ENCODE measurements at regions not wholly inside any gene's neighbourhood (a gene's known extent, or its start where the extent isn't known, plus 50 kb on each side); places are given as distances from the start of the nearest gene placed in this dataset.
A peak's percentile ranks its signal among the peaks of the same experiment; 100 is the strongest.

DNA sequence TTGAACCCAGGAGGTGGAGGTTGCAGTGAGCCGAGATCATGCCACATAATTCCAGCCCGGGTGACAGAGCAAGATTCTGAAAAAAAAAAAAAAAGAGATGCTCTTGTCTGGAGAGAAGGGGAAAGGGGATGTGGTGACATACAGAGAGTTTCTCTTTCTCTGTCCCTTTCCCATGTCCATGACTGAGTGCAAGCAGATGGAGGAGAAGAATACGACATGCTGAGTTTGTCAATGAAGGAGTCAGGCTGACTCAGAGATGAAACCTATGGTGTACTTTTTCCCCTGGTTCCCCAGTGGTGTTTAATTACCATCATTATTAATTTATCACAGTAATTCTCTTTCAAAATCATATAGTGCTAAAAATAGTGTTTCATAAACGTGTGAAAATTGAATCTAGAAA lies 448.8 kb downstream of the FOXO1 start:
- DNase-seq (ENCODE audit: low read depth in 3 of 3): no peak

DNA sequence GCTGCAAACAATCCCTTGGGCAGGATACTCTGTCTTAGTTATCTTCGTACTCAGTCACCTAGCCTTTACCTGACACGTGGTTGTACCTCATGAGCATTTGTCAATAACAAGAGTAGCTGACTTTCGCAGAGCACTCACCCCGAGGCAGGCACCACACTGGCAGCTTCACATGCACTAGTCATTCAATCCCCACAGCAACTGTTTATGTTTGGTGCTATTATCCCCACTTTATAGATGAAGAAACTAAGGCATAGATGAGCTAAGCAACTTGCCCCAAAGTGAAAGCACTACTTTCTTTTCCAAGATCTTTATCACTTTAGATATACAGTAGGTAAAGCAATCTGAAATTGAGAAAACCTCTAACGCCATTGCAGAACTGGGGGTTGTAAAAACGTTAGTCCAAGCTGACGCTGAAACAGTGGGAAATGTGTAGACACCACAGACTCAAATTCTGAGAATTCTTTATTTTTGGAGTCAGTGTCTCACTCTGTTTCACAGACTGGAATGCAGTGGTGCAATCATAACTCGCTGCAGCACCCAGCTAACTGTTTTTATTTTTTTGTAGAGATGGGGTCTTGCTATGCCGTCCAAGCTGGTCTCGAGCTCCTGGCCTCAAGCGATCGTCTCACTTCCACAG lies 446.0 kb downstream of the FOXO1 start:
- no peak for DNase-seq (ENCODE audit: low read depth in 3 of 3)

DNA sequence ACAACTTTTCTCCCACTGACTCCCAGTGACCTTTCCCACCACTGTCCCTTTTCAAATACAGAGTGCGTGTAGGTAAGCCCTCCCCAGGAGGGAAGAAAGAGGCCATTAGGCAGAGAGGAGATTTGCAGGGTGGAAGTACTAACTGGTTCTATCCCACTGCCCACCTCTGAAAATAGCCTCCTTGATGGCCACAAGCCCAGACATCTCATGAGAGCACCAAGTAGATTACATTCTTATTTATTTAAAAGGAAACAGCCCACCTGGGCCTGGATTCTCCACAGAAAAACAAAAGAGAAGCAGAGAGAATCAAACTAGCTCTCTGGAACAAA lies 445.3 kb downstream of the FOXO1 start:
- no peak for DNase-seq (ENCODE audit: low read depth in 3 of 3)

DNA sequence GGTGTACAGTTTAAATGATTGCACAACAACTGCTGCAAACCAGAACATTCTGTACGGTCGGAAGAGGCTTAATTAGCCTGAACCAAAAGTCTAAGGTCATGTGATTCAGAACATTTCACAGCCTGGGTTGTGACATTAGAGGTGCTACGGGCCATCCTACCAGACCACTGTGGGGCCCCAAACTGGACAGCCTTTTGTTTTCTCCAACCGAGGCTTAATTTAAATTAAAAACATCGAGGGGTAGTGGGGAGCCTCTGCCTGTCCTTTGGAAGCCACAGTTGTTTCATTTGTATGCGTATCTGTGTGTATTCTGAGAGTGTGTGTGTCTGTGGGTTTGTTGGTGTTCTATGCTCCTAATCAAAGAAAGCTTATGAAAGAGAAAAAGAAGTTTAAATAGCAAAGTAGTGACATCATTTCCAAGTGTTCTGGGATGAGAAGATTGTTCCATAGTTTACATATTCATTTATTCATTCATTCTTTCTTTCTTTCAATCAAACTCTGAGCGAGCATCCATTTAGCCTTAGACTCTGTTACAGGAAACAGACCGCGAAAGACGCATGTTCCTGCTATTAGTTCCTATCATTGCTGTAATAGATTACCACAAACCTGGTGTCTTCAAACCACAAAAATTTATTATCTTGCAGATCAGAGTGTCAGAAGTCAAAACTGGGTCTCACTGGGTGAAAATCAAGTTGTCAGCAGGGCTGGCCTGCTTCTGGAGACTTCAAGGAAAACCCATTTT lies 444.8 kb downstream of the FOXO1 start:
- DNase-seq (ENCODE audit: low read depth in 3 of 3): peak in 1 of 3 experiments; percentile 12

DNA sequence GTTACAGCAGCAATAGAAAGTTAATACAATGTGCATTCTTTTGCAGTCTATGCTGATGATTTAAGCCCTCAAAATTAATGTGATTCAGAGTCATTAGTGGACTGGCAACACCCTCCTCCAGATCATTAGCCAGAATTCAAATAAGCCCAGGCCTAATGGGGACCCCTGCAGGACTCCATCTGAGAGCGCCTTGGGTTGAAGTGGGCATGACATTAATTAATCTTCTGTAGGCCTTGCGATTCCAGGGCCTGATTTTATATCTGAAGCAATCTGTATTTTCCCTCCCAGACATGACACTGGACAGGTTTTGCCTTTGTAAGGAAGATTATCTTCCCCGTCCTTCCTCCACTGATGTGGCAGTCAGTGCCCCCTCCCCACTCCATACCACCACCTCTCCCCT lies 442.9 kb downstream of the FOXO1 start:
- no peak for DNase-seq (ENCODE audit: low read depth in 3 of 3)

DNA sequence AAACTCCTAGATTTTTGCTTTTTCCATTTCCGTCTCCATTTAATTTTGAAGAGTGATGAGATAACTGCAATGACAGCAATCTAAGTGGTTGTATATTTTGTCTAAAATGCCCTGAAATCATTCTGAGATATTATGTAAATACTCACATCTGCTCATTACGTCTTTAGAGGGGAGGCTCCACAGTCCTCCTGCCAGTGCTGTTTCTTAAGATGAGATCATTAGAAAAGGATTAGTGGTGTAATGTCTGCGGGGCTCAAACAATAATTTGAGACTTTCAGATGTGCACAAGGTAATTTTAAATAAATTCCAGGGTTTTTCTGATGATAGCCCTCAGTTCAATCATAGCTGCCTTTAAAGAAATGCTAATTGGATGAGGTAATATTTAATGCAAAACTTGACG lies 437.9 kb downstream of the FOXO1 start:
- DNase-seq (ENCODE audit: low read depth in 3 of 3): no peak

DNA sequence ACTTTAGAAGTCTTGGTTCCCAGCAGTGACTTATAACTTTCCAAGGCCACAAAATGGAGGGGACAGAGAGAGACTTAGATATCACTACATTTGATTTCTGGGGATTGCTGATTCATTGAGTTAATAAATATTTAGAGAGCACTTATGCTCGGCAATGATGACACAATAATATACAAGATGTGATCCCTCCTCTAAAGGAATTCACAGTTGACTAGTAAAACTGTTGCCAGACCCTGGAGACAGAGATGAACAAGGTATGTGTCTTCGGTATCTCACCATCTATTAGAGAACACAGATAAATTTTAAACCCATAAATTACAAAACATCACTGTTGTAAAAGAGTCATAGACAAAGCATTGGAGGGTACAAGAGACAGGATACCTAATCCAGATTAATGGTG lies 437.5 kb downstream of the FOXO1 start:
- no peak for DNase-seq (ENCODE audit: low read depth in 3 of 3)

DNA sequence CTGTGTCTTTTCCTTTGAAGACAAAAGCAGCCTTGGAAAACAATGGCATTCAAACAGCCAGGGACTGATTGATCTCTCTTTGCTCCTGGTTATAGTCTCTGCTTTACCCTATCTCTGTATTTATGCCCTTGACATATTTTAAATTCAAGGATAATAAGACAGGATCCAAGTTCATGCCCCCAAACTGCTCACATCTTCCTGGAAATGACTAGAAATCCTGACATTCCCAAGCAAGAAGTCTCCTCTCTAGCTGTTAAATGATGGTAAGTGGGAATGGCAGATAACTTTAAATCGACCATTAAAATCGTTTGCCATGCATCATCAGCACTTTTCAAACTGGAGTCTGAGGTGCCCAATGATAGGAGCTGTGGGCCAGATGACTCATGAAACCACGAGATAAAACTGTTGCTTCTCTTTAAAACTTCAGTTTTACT lies 435.6 kb downstream of the FOXO1 start:
- no peak for DNase-seq (ENCODE audit: low read depth in 3 of 3)

DNA sequence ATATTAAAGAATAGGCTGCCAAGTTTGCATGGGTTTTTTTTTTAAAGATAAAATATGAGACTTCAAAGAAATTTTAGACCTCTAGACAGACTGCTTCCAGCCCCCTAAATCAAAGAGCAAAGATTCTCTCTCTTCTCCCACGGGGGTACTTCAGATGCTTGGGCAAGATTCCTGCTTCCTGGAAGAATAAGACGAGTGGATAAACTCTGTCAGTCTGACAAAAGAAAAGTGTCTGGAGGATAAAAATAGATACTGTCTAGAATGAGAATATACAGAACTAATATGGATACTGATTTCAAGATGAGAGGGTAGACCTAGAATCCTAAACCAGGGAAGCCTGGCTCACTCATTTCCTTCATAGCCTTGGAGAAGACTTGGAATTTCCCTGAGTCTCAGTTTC lies 435.1 kb downstream of the FOXO1 start:
- no peak for DNase-seq (ENCODE audit: low read depth in 3 of 3)

DNA sequence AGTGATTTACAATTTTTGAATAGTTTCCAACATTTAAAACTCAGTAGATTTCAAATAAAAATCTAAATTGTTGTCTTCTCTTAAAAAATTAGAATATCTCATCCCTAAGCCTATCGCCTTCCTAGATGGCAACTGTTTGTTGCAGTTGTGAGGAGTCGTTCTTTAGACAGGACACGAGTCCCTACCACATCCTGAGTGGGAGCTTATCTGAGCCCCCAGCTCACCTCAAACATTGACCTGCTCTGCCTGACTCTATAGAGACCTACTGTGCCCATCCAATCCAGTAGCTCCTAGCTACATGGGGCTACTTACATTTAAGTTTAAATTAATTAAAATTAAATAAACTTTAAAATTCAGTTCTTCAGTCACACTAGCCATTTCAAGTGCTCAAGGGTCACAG lies 434.7 kb downstream of the FOXO1 start:
- DNase-seq (ENCODE audit: low read depth in 3 of 3): no peak

DNA sequence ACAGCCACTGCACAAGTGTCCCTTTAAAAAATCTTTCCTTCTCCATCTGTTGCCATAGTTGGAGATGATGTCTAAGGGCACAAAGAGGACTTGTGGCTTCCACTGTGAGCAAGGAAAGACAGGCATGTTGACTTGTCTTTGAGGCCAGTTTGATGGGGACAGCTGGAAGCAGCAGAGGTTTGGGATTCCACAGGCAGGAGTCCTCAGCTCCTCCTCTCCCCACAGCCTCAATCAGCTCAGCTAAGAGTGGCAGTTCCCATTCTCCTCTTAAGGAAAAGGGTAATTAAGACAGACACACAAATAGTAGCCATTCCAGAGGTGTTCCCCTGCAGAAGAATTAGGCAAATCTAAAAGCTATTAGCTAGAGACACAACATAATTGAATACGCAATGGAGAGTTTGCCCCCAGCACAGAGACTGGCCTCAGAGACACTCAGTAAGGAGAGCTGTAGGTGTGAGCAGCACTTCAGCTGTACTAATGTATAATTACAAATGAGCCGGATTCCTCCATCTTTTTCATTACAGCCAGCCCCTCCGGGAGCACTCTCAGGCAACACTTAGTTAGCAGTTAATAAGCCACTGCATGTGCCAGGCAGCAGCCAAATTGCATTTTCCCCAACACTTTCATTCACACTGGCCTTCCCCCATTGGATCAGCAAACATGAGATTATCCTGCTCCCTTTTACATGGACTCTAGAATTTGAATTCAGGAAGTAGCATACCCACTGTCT lies 434.0 kb downstream of the FOXO1 start:
- DNase-seq (ENCODE audit: low read depth in 3 of 3): no peak

DNA sequence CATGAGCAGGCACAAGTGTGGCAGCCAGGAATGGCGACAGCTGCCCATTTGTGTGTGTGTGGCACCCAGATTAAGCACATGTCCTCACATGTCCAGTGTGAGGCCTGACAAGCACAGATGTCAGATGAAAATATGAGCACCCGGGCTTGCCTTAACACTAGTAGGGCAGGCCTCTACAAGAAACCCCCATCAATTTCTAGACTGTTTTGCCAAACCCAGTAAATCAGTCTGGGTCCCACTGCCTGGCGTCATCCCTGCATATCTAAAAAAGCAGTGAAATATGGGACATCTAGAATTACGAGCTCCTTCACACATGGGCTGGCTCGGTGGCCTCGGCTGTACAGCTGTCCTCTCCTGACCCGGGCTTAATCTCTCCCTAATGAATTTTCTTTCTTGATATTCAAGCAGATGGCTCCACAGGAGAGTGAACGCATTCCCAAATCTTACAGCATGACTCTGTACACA lies 432.7 kb downstream of the FOXO1 start:
- DNase-seq (ENCODE audit: low read depth in 3 of 3): no peak

DNA sequence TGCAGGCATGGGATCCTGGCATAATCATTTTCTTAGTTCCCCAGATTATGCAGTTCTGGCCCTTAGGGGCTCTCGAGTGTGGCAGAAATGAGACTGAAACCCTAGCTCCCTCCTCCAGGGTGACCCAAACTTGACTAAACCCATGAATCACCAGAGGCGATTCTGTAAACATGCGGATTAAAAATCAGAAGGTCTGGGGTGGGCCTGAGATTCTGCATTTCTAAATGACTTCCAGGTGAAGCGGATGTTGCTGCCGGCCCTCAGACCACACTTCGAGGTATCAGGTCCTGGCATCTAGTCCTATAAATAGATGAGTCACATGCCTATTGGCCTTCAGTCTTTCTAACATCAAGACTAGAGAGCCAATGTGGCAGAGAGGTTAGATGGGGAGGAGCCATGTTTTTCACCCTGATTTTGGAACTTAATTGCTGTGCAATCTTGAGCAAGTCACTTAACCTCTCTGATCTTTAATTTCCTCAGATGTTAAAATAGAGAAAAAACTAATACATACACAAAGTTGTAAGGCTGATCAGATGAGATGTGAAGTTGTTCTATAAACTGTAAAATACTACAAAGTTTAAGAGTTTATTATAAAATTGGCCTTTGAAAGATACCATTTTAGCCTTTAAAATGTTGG lies 431.2 kb downstream of the FOXO1 start:
- no peak for DNase-seq (ENCODE audit: low read depth in 3 of 3)

DNA sequence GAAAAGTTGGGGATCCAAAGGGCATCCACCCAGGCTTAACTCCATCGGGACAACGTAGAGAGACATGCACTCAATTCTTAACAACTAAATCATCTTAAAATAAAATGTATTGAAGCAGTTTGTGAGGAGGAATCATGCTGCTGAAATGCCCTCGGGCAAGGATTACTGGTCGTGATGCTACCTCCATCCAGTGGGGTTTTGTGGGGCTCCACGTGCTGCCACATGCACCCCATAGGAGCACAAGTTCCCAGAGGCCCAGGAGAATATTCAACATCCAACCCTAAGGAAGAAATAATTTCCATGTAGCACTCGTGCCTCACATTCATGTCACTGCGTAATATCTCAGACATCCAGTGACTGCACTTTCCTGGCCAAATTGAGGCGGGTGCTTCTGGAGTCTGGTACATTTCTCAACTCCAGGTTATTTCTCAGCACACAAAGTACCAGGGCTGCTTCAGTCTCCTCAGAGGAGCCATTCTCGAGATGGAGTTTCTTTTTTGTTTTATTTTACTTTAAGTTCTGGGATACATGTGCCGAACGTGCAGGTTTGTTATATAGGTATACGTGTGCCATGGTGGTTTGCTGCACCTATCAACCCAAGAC lies 429.8 kb downstream of the FOXO1 start:
- no peak for DNase-seq (ENCODE audit: low read depth in 3 of 3)

DNA sequence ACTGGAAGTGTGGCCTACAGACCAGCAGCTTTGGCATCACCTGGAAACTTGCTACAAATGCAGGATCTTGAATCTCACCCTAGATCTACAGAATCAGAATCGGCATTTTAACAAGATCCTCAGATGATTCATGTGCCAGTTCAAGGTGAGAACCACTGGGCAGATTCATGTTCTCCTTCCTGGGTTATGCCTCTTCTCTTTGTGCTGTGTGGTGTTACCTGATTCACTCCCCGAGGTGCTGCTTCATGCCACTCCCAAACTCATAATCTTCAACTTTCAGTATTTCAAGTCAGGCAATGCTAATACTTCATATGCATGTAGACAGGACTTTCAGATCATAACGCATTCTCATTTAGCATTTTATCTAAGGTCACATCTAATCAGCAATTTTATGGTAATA lies 427.7 kb downstream of the FOXO1 start:
- no peak for DNase-seq (ENCODE audit: low read depth in 3 of 3)

DNA sequence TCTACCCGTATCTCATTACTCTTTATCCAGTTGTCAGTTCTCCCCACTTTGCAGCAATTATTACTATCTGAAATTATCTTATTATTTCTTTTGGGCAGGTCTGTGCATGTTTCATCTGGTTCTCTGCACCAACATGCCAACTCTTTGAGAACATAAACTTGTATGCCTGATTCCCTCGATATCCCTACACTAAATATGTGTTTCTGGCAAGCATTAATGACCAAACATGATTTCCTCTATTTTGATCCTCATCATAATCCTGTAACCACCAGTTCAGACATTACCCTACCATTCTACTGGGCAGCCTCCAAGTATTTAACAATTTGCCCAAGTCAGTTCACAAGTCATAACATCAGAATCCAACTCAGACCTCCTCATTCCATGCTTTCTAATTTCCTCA lies 426.1 kb downstream of the FOXO1 start:
- no peak for DNase-seq (ENCODE audit: low read depth in 3 of 3)

DNA sequence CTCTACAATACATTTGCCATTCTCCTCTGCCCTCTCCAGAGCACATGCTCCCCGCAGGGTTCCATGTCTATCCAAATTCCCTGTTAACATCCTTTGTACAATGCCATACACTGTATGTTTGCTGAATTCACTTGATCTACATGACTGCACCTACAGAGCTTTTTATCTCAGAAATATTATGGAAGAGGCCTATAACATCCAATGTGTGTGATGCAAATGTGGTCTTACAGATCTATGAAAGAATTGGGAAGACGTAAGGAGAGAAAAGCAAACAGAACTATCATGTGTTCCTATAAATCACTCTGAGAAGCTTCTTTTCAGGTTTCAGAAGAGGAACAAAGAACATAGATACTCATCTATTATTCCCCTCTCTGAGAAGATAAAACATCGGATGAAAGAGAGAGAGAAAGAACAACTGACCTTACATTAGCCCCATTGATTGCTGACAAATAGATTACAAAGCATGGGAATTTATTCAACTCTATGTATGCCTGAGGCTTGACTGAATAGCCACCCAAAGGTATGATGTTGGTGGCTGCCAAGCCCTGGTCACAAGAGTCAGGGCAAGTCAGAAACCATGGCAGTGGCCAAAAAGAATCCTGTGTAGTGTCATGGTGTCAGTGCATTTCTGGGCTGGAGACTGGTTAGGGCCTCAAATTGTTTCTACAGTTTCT lies 425.2 kb downstream of the FOXO1 start:
- DNase-seq (ENCODE audit: low read depth in 3 of 3): no peak

DNA sequence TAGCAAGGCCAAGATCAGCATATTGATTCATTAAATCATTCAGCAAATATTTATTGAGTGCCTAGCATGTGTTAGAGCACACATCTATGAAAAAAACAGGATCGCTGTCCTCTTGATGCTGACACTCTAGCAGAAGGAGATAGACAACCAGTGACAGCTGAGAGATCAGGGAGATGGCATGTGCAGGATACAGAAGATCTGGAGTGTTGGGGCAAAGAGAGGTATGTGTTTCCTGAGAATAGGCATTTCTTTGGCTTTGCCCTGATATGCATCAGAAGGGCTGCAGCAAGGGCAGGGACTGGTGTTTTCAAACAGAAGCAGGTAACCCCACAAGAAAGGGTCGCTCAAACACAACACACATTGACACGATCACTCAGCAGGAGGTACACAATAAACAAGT lies 423.4 kb downstream of the FOXO1 start:
- no peak for DNase-seq (ENCODE audit: low read depth in 3 of 3)

DNA sequence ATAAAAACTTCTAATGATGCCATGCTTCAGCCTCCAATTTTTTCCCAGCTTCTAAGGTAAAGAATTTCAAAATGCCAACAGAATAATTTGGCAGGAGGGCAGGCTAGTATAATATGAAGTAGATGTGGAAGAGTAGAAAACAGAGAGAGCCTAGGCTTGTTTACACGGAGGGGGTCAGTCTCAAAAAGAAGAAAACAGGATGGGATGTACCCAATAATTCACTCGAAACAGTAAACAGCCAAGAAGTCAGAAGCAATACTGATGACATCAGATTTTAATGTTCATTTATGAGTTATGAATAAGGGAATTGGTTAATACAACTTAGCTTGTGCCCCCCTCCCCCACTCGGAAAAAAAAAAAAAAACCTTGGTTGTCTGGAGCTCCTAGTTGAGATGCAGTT lies 422.5 kb downstream of the FOXO1 start:
- no peak for DNase-seq (ENCODE audit: low read depth in 3 of 3)

DNA sequence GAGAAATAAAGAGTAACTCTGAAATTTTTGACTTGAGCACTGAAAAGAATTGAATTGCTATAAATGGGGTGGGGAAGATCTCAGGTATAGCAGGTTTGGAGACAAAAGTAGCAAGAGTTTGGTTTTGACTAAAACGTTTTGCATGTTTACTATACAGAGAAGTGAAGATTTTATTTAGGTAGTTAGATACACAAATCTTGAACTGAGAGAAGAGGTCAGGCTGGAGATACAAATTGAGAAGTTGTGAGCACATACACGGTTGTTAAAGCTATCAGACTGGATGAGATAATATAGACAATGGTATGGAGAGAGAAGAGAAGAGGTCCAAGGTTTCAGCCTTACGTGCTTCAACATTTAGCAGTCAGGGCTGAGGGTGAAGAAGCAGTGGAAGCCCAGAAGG lies 420.9 kb downstream of the FOXO1 start:
- DNase-seq (ENCODE audit: low read depth in 3 of 3): no peak

DNA sequence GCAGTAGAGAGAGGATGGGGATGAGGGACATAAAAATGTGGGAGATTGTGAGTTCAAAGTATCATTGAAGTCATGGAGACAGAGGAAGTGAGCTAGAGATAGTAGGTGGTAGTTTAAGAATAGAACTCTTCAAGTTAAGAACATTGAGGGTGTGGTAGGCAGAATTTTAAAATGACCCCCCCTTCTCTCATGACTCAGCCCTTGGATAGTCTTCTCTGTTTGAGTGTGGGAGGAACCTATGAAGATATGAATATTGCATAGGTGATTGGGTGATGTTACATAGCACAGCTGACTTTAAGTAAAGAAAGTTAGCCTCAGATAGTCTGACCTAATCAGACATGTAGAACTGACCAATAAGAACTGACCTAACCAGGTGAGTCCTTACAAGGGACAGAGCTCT lies 418.6 kb downstream of the FOXO1 start:
- DNase-seq (ENCODE audit: low read depth in 3 of 3): no peak
